Fibroblast of lung (primary cell): ENCODE measurements at regions not wholly inside any gene's neighbourhood (a gene's known extent, or its start where the extent isn't known, plus 50 kb on each side); places are given as distances from the start of the nearest gene placed in this dataset.

Source experiments
- EZH2 ChIP-seq: IDR thresholded peaks from 2 replicates; pipeline ENCODE4 v1.5.1; 2012; ENCODE audit warnings: low read length, control low read depth, mild to moderate bottlenecking; ENCODE audit errors: missing control alignments
- TF ChIP-seq, protein P1 (sequence below), 2 donors: IDR thresholded peaks in 1 of 2; conservative IDR thresholded peaks in 1 of 2; 1 replicate in 1 of 2; 2 replicates in 1 of 2; pipeline ENCODE4 v1.5.1; 2011 to 2012; ENCODE audit warnings: low read length in 2 of 2, control low read depth in 1 of 2, inconsistent platforms in 1 of 2, low read depth in 1 of 2, mild to moderate bottlenecking in 1 of 2

DNA sequence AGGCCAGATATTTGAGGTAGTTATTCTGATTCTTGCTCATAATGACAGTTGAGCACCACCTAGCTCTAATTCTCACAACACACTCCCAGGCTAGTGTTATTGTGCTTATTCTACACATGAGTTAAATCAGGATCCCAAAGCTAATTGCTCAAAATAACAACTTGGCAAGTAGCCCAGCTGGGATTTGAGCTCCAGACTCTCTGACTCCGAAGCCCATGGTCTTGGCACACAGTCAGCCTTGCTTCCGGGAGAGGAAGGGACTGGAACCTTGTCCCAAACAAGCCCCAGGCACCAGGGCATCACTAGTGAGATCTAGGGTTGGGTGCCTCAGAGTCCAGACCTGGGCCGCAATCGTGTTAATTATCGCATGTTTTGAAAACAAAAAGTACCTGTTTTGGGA, 101.4 kb downstream of the GPAM start:
- TF ChIP-seq, protein P1, sequence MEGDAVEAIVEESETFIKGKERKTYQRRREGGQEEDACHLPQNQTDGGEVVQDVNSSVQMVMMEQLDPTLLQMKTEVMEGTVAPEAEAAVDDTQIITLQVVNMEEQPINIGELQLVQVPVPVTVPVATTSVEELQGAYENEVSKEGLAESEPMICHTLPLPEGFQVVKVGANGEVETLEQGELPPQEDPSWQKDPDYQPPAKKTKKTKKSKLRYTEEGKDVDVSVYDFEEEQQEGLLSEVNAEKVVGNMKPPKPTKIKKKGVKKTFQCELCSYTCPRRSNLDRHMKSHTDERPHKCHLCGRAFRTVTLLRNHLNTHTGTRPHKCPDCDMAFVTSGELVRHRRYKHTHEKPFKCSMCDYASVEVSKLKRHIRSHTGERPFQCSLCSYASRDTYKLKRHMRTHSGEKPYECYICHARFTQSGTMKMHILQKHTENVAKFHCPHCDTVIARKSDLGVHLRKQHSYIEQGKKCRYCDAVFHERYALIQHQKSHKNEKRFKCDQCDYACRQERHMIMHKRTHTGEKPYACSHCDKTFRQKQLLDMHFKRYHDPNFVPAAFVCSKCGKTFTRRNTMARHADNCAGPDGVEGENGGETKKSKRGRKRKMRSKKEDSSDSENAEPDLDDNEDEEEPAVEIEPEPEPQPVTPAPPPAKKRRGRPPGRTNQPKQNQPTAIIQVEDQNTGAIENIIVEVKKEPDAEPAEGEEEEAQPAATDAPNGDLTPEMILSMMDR (conservative IDR thresholded peaks at IDR 0.05 in 1 of 2, IDR thresholded peaks at IDR 0.05 in 1 of 2; ENCODE audit: low read depth in 1 of 2, low read length in 2 of 2), result no peak
- TF ChIP-seq EZH2, result no peak
